ENCODE measurements at regions not wholly inside any gene's neighbourhood (a gene's known extent, or its start where the extent isn't known, plus 50 kb on each side); places are given as distances from the start of the nearest gene placed in this dataset.

GRCh38 chr10:84607044-84607443, 278.7 kb downstream of the CCSER2 start:
- TF ChIP-seq ATF7 (IDR thresholded peaks at IDR 0.05) (no peak), CHCHD3 (CRISPR knock-in tag; IDR thresholded peaks at IDR 0.05) (no peak), TCF7L2 (IDR thresholded peaks at IDR 0.05; ENCODE audit: low read depth, low read length) (no peak), ZNF121 (CRISPR knock-in tag; conservative IDR thresholded peaks at IDR 0.05) (no peak), HMGXB4 (CRISPR knock-in tag; IDR thresholded peaks at IDR 0.05) (no peak), ZNF586 (CRISPR knock-in tag; conservative IDR thresholded peaks at IDR 0.05) (no peak), FOSL1 (tag; conservative IDR thresholded peaks at IDR 0.05) (no peak), EZH2 (IDR thresholded peaks at IDR 0.05; ENCODE audit: borderline replicate concordance, low read depth, low read length) (no peak), TEAD4 (IDR thresholded peaks at IDR 0.05; ENCODE audit: low read length) (no peak), TEAD4 (CRISPR knock-in tag; IDR thresholded peaks at IDR 0.05; ENCODE audit: borderline replicate concordance) (no peak), E2F4 (CRISPR knock-in tag; IDR thresholded peaks at IDR 0.05; ENCODE audit: low read depth) (no peak), HDAC2 (IDR thresholded peaks at IDR 0.05) (no peak), KLF1 (tag; IDR thresholded peaks at IDR 0.05) (no peak), CTCF (IDR thresholded peaks at IDR 0.05 in 2 of 3, conservative IDR thresholded peaks at IDR 0.05 in 1 of 3; ENCODE audit: insufficient read depth in 2 of 3, low read depth in 1 of 3, low read length in 3 of 3) (no peak)

All from K562 (cell line).